ENCODE measurements at regions not wholly inside any gene's neighbourhood (a gene's known extent, or its start where the extent isn't known, plus 50 kb on each side); places are given as distances from the start of the nearest gene placed in this dataset.
"Not testable (repeated sequence)": the region's sequence is repeated elsewhere in the genome, so short reads cannot be mapped to it uniquely, and the experiment has no call there.

- DNase-seq = no peak
These were observed 50.7 kb upstream of the TAC4 start for GRCh38 chr17:49898366-49899190.

- peak; percentile 18 for DNase-seq
These were observed 51.3 kb upstream of the TAC4 start for GRCh38 chr17:49899191-49899485.

- DNase-seq = no peak
These were observed 51.7 kb upstream of the TAC4 start for GRCh38 chr17:49899588-49899987.

GRCh38 chr17:49900801-49901200 is 52.9 kb upstream of the TAC4 start:
- DNase-seq = not testable (repeated sequence)

- DNase-seq = peak; percentile 25
These were observed 53.8 kb upstream of the TAC4 start for GRCh38 chr17:49901460-49902331.

GRCh38 chr17:49903523-49903922 is 55.7 kb upstream of the TAC4 start:
- DNase-seq = no peak

- DNase-seq = no peak
These were observed 57.0 kb upstream of the TAC4 start for GRCh38 chr17:49904893-49905292.

GRCh38 chr17:49906531-49907136 is 58.8 kb upstream of the TAC4 start:
- no peak for DNase-seq

GRCh38 chr17:49907279-49907678 is 59.4 kb upstream of the TAC4 start:
- no peak for DNase-seq

GRCh38 chr17:49908782-49909714 is 59.9 kb upstream of the DLX4 start:
- no peak for DNase-seq

GRCh38 chr17:49910094-49910857 is 58.7 kb upstream of the DLX4 start:
- DNase-seq = no peak

GRCh38 chr17:49910858-49911204 is 58.2 kb upstream of the DLX4 start:
- DNase-seq = no peak

GRCh38 chr17:49911719-49912118 is 57.3 kb upstream of the DLX4 start:
- DNase-seq = no peak

GRCh38 chr17:49913226-49914095 is 55.5 kb upstream of the DLX4 start:
- no peak for DNase-seq

GRCh38 chr17:49914096-49914490 is 54.9 kb upstream of the DLX4 start:
- peak; percentile 34 for DNase-seq

- DNase-seq = no peak
These were observed 54.3 kb upstream of the DLX4 start for GRCh38 chr17:49914664-49915063.

GRCh38 chr17:49915260-49915659 is 53.7 kb upstream of the DLX4 start:
- no peak for DNase-seq

- DNase-seq = no peak
These were observed 53.3 kb upstream of the DLX4 start for GRCh38 chr17:49915670-49916069.

- DNase-seq = no peak
These were observed 52.0 kb upstream of the DLX4 start for GRCh38 chr17:49916854-49917515.

- DNase-seq = no peak
These were observed 50.4 kb upstream of the DLX4 start for GRCh38 chr17:49918591-49918990.
